CD14-positive monocyte (primary cell): ENCODE measurements at regions not wholly inside any gene's neighbourhood (a gene's known extent, or its start where the extent isn't known, plus 50 kb on each side); places are given as distances from the start of the nearest gene placed in this dataset.

Experiments used
- DNase-seq, 3 donors: peaks; one replicate each; pipeline ENCODE4 v3.0.0-alpha.2; 2011 to 2022
- H2AFZ ChIP-seq: 2 replicates; pipeline ENCODE4 v1.6.0; 2012; ENCODE audit warnings: mild to moderate bottlenecking, low read depth, low read length, inconsistent platforms; ENCODE audit not compliant: insufficient read depth, poor library complexity, severe bottlenecking
- H3K27ac ChIP-seq, 2 donors: 1 replicate in 1 of 2; 2 replicates in 1 of 2; pipeline ENCODE4 v1.5.1; 2012 to 2013; ENCODE audit warnings: low read length in 2 of 2, control low read depth in 1 of 2, inconsistent platforms in 1 of 2, low read depth in 1 of 2, mild to moderate bottlenecking in 1 of 2
- H3K27me3 ChIP-seq, 2 donors: one replicate each; pipeline versions ENCODE4 v1.6.0 to v1.6.1; 2011 to 2013; ENCODE audit warnings: low read length in 2 of 2; ENCODE audit not compliant: control insufficient read depth in 2 of 2, insufficient read depth in 2 of 2
- H3K36me3 ChIP-seq, 2 donors: replicated peaks in 1 of 2; 1 replicate in 1 of 2; 2 replicates in 1 of 2; pipeline versions ENCODE4 v1.5.1 to v1.6.1; 2012 to 2013; ENCODE audit warnings: low read length in 2 of 2, control low read depth in 1 of 2, inconsistent platforms in 1 of 2, mild to moderate bottlenecking in 1 of 2; ENCODE audit not compliant: insufficient read depth in 2 of 2, control insufficient read depth in 1 of 2
- H3K4me1 ChIP-seq, 2 donors: 1 replicate in 1 of 2; 2 replicates in 1 of 2; pipeline versions ENCODE4 v1.5.1 to v1.6.1; 2012 to 2013; ENCODE audit warnings: low read length in 2 of 2, control low read depth in 1 of 2, inconsistent platforms in 1 of 2, mild to moderate bottlenecking in 1 of 2, moderate library complexity in 1 of 2; ENCODE audit not compliant: insufficient read depth in 2 of 2, control insufficient read depth in 1 of 2
- H3K4me2 ChIP-seq: replicated peaks from 2 replicates; pipeline ENCODE3; 2012; ENCODE audit warnings: low read length, moderate library complexity, mild to moderate bottlenecking; ENCODE audit not compliant: poor library complexity, severe bottlenecking; ENCODE audit errors: extremely low read depth
- H3K4me3 ChIP-seq, 3 experiments: fragments of 200-600 bp in 1 of 3; sonication (generic) in 1 of 3; replicated peaks in 1 of 3; 1 replicate in 2 of 3; 2 replicates in 1 of 3; pipeline ENCODE4 v1.5.1; 2011 to 2013; ENCODE audit warnings: low read length in 3 of 3, mild to moderate bottlenecking in 3 of 3, control low read depth in 2 of 3, low read depth in 2 of 3, inconsistent platforms in 1 of 3, moderate library complexity in 1 of 3
- H3K79me2 ChIP-seq: 2 replicates; pipeline ENCODE4 v1.6.0; 2012; ENCODE audit warnings: mild to moderate bottlenecking, control low read depth, inconsistent platforms, low read length, moderate library complexity; ENCODE audit not compliant: insufficient read depth
- H3K9ac ChIP-seq: 2 replicates; pipeline ENCODE4 v1.6.0; 2017; ENCODE audit warnings: low read length, mild to moderate bottlenecking; ENCODE audit not compliant: insufficient read depth, poor library complexity, severe bottlenecking
- H3K9me3 ChIP-seq, 2 donors: replicated peaks in 1 of 2; 1 replicate in 1 of 2; 2 replicates in 1 of 2; pipeline versions ENCODE4 v1.5.1 to v1.6.1; 2012 to 2013; ENCODE audit warnings: low read length in 2 of 2, control low read depth in 1 of 2; ENCODE audit not compliant: control insufficient read depth in 1 of 2, insufficient read depth in 1 of 2
- H4K20me1 ChIP-seq: 2 replicates; pipeline ENCODE4 v1.6.0; 2012; ENCODE audit warnings: mild to moderate bottlenecking, low read length, control low read depth, moderate library complexity; ENCODE audit not compliant: insufficient read depth
- H3K27ac Mint-ChIP-seq, 7 donors: one replicate each; pipeline ENCODE4 v1.8.0; 2020; ENCODE audit warnings: mild to moderate bottlenecking in 7 of 7, mixed read lengths in 7 of 7, moderate library complexity in 6 of 7, inconsistent platforms in 2 of 7
- H3K27me3 Mint-ChIP-seq, 3 donors: one replicate each; pipeline ENCODE4 v1.8.0; 2021 to 2022; ENCODE audit warnings: low read depth in 3 of 3, mild to moderate bottlenecking in 3 of 3, mixed read lengths in 3 of 3, moderate library complexity in 3 of 3, inconsistent platforms in 1 of 3
- H3K36me3 Mint-ChIP-seq, 2 donors: one replicate each; pipeline ENCODE4 v1.8.0; 2020; ENCODE audit warnings: mixed read lengths in 2 of 2, inconsistent platforms in 1 of 2, mild to moderate bottlenecking in 1 of 2
- H3K4me1 Mint-ChIP-seq: one replicate; pipeline ENCODE4 v1.8.0; 2020; ENCODE audit warnings: mild to moderate bottlenecking, mixed read lengths
- H3K4me3 Mint-ChIP-seq, 2 donors: one replicate each; pipeline ENCODE4 v1.8.0; 2020; ENCODE audit warnings: mild to moderate bottlenecking in 2 of 2, mixed read lengths in 2 of 2, moderate library complexity in 1 of 2
- H3K9me3 Mint-ChIP-seq, 7 donors: one replicate each; pipeline ENCODE4 v1.8.0; 2020 to 2022; ENCODE audit warnings: mixed read lengths in 7 of 7, mild to moderate bottlenecking in 6 of 7, moderate library complexity in 6 of 7, inconsistent platforms in 2 of 7
- WGBS: methylation state at CpG from one replicate; pipeline ENCODE4 v1.1.5; 2013; ENCODE audit warnings: missing lambda C conversion rate; ENCODE audit not compliant: insufficient coverage; 5-methylcytosine and 5-hydroxymethylcytosine counted together
- intact Hi-C, 2 donors: fragments of 100-400 bp; cut with micrococcal nuclease; formaldehyde crosslinking; loops; one replicate each; pipeline versions ENCODE4 v1.15.0 to v1.15.1; 2023
- TF ChIP-seq, protein P1 (sequence below): fragments of 200-600 bp; IDR thresholded peaks from one replicate; pipeline ENCODE4 v1.8.0; 2022; ENCODE audit warnings: antibody characterized with exemption, mild to moderate bottlenecking

DNA sequence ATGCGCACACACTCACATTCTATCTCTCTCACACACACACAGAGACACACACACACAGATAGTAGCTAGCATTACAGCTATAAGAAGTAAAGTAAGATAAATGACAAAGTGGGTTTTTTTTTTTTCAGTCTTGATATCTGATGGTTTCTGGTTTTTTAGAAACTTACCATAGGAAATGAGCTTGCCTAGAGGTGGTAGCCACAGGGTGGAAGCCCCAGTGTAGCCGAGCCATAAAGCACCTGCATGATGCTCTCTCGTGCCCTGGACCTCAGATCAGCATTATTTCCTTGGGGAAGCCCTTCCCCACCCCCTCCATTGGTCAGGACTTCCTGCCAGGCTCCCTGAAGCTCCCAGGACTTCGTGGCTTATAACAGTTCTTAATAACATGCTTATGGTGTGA is 264.3 kb upstream of the C16orf82 start:
- no peaks in the 10 kb centered on the region for H3K4me1 Mint-ChIP-seq
- no peaks in the 10 kb centered on the region for H3K27me3 ChIP-seq
- H4K20me1 ChIP-seq = no peaks in the 10 kb centered on the region
- no peak for DNase-seq
- intact Hi-C loops = no loop called here
- H2AFZ ChIP-seq = no peak overlapping the region
- H3K4me3 Mint-ChIP-seq = no peak overlapping the region
- no peak overlapping the region for H3K4me2 ChIP-seq
- peaks cover 1 to 5% (median 3%) of the 10 kb centered on the region in 3 donors for H3K27me3 Mint-ChIP-seq
- no peaks in the 10 kb centered on the region for H3K36me3 Mint-ChIP-seq
- H3K9ac ChIP-seq = no peak overlapping the region
- no peak overlapping the region for H3K4me3 ChIP-seq
- WGBS = 31% methylated on average over 2 of the region's 4 CpGs
- TF ChIP-seq, protein P1, sequence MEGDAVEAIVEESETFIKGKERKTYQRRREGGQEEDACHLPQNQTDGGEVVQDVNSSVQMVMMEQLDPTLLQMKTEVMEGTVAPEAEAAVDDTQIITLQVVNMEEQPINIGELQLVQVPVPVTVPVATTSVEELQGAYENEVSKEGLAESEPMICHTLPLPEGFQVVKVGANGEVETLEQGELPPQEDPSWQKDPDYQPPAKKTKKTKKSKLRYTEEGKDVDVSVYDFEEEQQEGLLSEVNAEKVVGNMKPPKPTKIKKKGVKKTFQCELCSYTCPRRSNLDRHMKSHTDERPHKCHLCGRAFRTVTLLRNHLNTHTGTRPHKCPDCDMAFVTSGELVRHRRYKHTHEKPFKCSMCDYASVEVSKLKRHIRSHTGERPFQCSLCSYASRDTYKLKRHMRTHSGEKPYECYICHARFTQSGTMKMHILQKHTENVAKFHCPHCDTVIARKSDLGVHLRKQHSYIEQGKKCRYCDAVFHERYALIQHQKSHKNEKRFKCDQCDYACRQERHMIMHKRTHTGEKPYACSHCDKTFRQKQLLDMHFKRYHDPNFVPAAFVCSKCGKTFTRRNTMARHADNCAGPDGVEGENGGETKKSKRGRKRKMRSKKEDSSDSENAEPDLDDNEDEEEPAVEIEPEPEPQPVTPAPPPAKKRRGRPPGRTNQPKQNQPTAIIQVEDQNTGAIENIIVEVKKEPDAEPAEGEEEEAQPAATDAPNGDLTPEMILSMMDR = no peak
- no peak overlapping the region for H3K27ac Mint-ChIP-seq
- peaks cover 0 to 10% (median 2%) of the 10 kb centered on the region in 7 donors for H3K9me3 Mint-ChIP-seq
- no peaks in the 10 kb centered on the region for H3K36me3 ChIP-seq
- H3K4me1 ChIP-seq = no peaks in the 10 kb centered on the region
- no peaks in the 10 kb centered on the region for H3K9me3 ChIP-seq
- no peaks in the 10 kb centered on the region for H3K79me2 ChIP-seq
- no peak overlapping the region for H3K27ac ChIP-seq

DNA sequence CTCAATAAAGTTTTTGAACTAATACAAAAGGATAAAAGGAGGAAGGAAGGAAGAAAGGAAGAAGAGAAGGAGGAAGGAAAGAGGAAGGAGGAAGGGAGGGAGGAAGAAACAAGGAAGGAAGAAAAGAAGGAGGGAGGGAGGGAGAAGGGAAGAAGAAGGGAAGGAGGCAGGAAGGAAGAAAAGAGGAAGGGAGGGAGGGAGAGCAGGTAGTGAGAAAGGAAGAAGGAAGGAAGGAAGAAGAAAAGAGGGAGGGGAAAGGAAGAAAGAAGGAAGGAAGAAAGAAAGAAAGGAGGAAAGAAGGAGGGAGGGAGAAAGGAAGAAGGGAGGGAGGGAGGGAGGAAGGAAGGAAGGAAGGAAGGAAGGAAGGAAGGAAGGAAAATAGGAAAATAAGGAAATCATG is 263.8 kb upstream of the C16orf82 start:
- Histone ChIP-seq H3K9ac (no peak overlapping the region), H3K79me2 (no peaks in the 10 kb centered on the region), H3K9me3 (no peaks in the 10 kb centered on the region), H3K4me1 (no peaks in the 10 kb centered on the region), H4K20me1 (no peaks in the 10 kb centered on the region), H3K4me3 (no peak overlapping the region), H3K27ac (no peak overlapping the region), H3K36me3 (no peaks in the 10 kb centered on the region), H3K4me2 (no peak overlapping the region), H3K27me3 (no peaks in the 10 kb centered on the region), H2AFZ (no peak overlapping the region)
- H3K4me3 Mint-ChIP-seq = no peak overlapping the region
- H3K27ac Mint-ChIP-seq = no peak overlapping the region
- no peaks in the 10 kb centered on the region for H3K4me1 Mint-ChIP-seq
- peaks cover 0 to 5% (median 3%) of the 10 kb centered on the region in 3 donors for H3K27me3 Mint-ChIP-seq
- DNase-seq = no peak
- TF ChIP-seq, protein P1 = no peak
- intact Hi-C loops = no loop called here
- no peaks in the 10 kb centered on the region for H3K36me3 Mint-ChIP-seq
- H3K9me3 Mint-ChIP-seq = peaks cover 0 to 10% (median 2%) of the 10 kb centered on the region in 7 donors
